Activated naive CD8-positive, alpha-beta T cell treated with anti-CD3 and anti-CD28 coated beads, Interleukin-2, amount 10 ng/mL, durations not matched to agents 7 days and 5 days (primary cell): ENCODE measurements at regions not wholly inside any gene's neighbourhood (a gene's known extent, or its start where the extent isn't known, plus 50 kb on each side); places are given as distances from the start of the nearest gene placed in this dataset.
"Not testable (repeated sequence)": the region's sequence is repeated elsewhere in the genome, so short reads cannot be mapped to it uniquely, and the experiment has no call there.

Experiments used
- ATAC-seq: fragments of 150-1000 bp; cut with Tn5 transposase; one replicate; pipeline ENCODE4 v1.10.0; 2021; ENCODE audit warnings: low read depth, moderate library complexity
- POLR2A ChIA-PET: fragments of 350-600 bp; sonication (Branson Sonifier 250); formaldehyde crosslinking; loops from one replicate; lab custom pipeline; 2021; ENCODE audit warnings: antibody characterized with exemption; lab: Charles Lee
- DNase-seq: peaks from one replicate; pipeline ENCODE4 v3.0.0; 2021
- H3K27ac Mint-ChIP-seq: one replicate; pipeline ENCODE4 v1.8.0; 2022; ENCODE audit warnings: mild to moderate bottlenecking, mixed read lengths
- H3K27me3 Mint-ChIP-seq: one replicate; pipeline ENCODE4 v1.8.0; 2022; ENCODE audit warnings: mild to moderate bottlenecking, moderate library complexity, mixed read lengths
- H3K36me3 Mint-ChIP-seq: one replicate; pipeline ENCODE4 v1.8.0; 2021; ENCODE audit warnings: mild to moderate bottlenecking, mixed read lengths
- H3K4me1 Mint-ChIP-seq: one replicate; pipeline ENCODE4 v1.8.0; 2021; ENCODE audit warnings: mixed read lengths
- H3K4me3 Mint-ChIP-seq: one replicate; pipeline ENCODE4 v1.8.0; 2022; ENCODE audit warnings: mild to moderate bottlenecking, moderate library complexity, mixed read lengths
- H3K9me3 Mint-ChIP-seq: one replicate; pipeline ENCODE4 v1.8.0; 2021; ENCODE audit warnings: mixed read lengths

GRCh38 chr20:12068121-12068520, 150.4 kb downstream of the BTBD3 start:
- Mint-ChIP-seq H3K27ac (no peak overlapping the region), H3K36me3 (no peaks in the 10 kb centered on the region), H3K4me3 (no peak overlapping the region), H3K9me3 (peaks cover 4% of the 10 kb centered on the region), H3K27me3 (no peaks in the 10 kb centered on the region), H3K4me1 (no peaks in the 10 kb centered on the region)
- no peak for ATAC-seq
- DNase-seq = no peak
- POLR2A ChIA-PET = no interaction called here

GRCh38 chr20:12069181-12069580, 151.5 kb downstream of the BTBD3 start:
- no peak for ATAC-seq
- Mint-ChIP-seq H3K4me1 (no peaks in the 10 kb centered on the region), H3K36me3 (no peaks in the 10 kb centered on the region), H3K9me3 (peaks cover 5% of the 10 kb centered on the region), H3K27ac (no peak overlapping the region), H3K4me3 (no peak overlapping the region), H3K27me3 (no peaks in the 10 kb centered on the region)
- no peak for DNase-seq
- POLR2A ChIA-PET = no interaction called here

GRCh38 chr20:12072221-12072953, 154.7 kb downstream of the BTBD3 start:
- H3K36me3 Mint-ChIP-seq = no peaks in the 10 kb centered on the region
- ATAC-seq = no peak
- no peak overlapping the region for H3K4me3 Mint-ChIP-seq
- no peak for DNase-seq
- H3K9me3 Mint-ChIP-seq = peaks cover 2% of the 10 kb centered on the region
- POLR2A ChIA-PET = no interaction called here
- H3K27me3 Mint-ChIP-seq = no peaks in the 10 kb centered on the region
- H3K27ac Mint-ChIP-seq = no peak overlapping the region
- no peaks in the 10 kb centered on the region for H3K4me1 Mint-ChIP-seq

- Mint-ChIP-seq H3K36me3 (no peaks in the 10 kb centered on the region), H3K4me1 (no peaks in the 10 kb centered on the region), H3K27me3 (no peaks in the 10 kb centered on the region), H3K4me3 (no peak overlapping the region), H3K9me3 (peaks cover 2% of the 10 kb centered on the region), H3K27ac (no peak overlapping the region)
- POLR2A ChIA-PET = no interaction called here
- DNase-seq (no peak), ATAC-seq (no peak)
These were observed 155.2 kb downstream of the BTBD3 start for GRCh38 chr20:12072954-12073264.

- Mint-ChIP-seq H3K27ac (no peak overlapping the region), H3K4me1 (no peaks in the 10 kb centered on the region), H3K36me3 (no peaks in the 10 kb centered on the region), H3K9me3 (peaks cover 2% of the 10 kb centered on the region), H3K27me3 (no peaks in the 10 kb centered on the region), H3K4me3 (no peak overlapping the region)
- POLR2A ChIA-PET = no interaction called here
- ATAC-seq (no peak), DNase-seq (no peak)
These were observed 156.5 kb downstream of the BTBD3 start for GRCh38 chr20:12074111-12074655.

- H3K4me3 Mint-ChIP-seq = no peak overlapping the region
- ATAC-seq = no peak
- H3K36me3 Mint-ChIP-seq = no peaks in the 10 kb centered on the region
- H3K9me3 Mint-ChIP-seq = peaks cover 2% of the 10 kb centered on the region
- no peaks in the 10 kb centered on the region for H3K4me1 Mint-ChIP-seq
- no peak for DNase-seq
- H3K27ac Mint-ChIP-seq = no peak overlapping the region
- H3K27me3 Mint-ChIP-seq = no peaks in the 10 kb centered on the region
- POLR2A ChIA-PET = no interaction called here
These were observed 158.5 kb downstream of the BTBD3 start for GRCh38 chr20:12076200-12076599.

GRCh38 chr20:12077875-12078274, 160.2 kb downstream of the BTBD3 start:
- POLR2A ChIA-PET = no interaction called here
- no peak for DNase-seq
- Mint-ChIP-seq H3K27ac (no peak overlapping the region), H3K4me3 (no peak overlapping the region), H3K4me1 (no peaks in the 10 kb centered on the region), H3K36me3 (no peaks in the 10 kb centered on the region), H3K9me3 (peaks cover 2% of the 10 kb centered on the region), H3K27me3 (no peaks in the 10 kb centered on the region)
- ATAC-seq = no peak

DNA sequence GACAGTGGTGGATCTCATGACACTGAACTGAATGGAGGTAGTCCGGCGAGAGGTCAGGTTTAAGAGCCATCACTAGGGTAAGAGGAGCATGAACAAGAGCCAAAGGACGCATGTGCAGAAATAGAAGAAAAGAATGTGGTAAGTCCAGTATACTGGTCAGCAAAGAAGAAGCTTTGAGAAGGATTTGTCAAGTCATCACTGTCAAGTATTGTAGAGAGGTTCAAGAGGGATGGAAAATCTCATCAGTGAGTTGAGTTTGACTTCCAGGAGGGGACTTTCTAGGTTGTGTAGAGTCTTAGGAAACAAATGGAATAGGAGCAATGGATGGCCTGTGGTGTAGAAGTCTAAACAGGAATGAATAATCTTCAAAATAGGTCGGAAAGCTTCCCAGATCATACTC, 161.8 kb downstream of the BTBD3 start:
- DNase-seq (no peak), ATAC-seq (no peak)
- Mint-ChIP-seq H3K4me1 (no peaks in the 10 kb centered on the region), H3K4me3 (no peak overlapping the region), H3K27ac (no peak overlapping the region), H3K27me3 (no peaks in the 10 kb centered on the region), H3K9me3 (no peaks in the 10 kb centered on the region), H3K36me3 (no peaks in the 10 kb centered on the region)
- POLR2A ChIA-PET = no interaction called here

DNA sequence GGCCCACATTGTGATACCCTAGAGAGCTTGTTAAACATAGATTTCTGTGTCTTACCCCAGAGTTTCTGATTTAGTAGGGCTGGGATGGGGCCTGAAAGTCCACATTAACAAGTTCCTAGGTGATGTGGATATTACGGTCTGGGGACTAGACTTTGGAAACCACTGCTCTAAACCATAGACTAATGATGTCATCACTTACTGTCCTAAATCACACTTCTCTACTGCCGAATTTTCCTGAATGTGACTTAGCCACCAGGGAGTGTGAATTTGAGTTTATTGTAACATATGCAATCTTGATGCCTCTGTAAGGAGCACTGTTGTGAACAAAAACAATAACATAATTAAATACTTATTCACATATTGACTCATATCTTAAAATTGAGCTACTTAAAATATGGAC, 165.6 kb downstream of the BTBD3 start:
- no peak for ATAC-seq
- no peaks in the 10 kb centered on the region for H3K9me3 Mint-ChIP-seq
- no peaks in the 10 kb centered on the region for H3K4me1 Mint-ChIP-seq

GRCh38 chr20:12084482-12084881, 166.8 kb downstream of the BTBD3 start:
- no peak overlapping the region for H3K27ac Mint-ChIP-seq
- ATAC-seq (no peak), DNase-seq (no peak)
- H3K4me3 Mint-ChIP-seq = no peak overlapping the region
- no peaks in the 10 kb centered on the region for H3K4me1 Mint-ChIP-seq
- H3K9me3 Mint-ChIP-seq = peaks cover 2% of the 10 kb centered on the region
- no peaks in the 10 kb centered on the region for H3K27me3 Mint-ChIP-seq
- POLR2A ChIA-PET = no interaction called here
- no peaks in the 10 kb centered on the region for H3K36me3 Mint-ChIP-seq

More for the DNA sequence above, 165.6 kb downstream of the BTBD3 start:
- Mint-ChIP-seq H3K27ac (no peak overlapping the region), H3K36me3 (no peaks in the 10 kb centered on the region), H3K4me3 (no peak overlapping the region), H3K27me3 (no peaks in the 10 kb centered on the region)
- no peak for DNase-seq
- POLR2A ChIA-PET = no interaction called here

GRCh38 chr20:12086359-12086758, 168.7 kb downstream of the BTBD3 start:
- no peaks in the 10 kb centered on the region for H3K4me1 Mint-ChIP-seq
- no peaks in the 10 kb centered on the region for H3K36me3 Mint-ChIP-seq
- ATAC-seq (no peak), DNase-seq (no peak)
- no peak overlapping the region for H3K4me3 Mint-ChIP-seq
- H3K9me3 Mint-ChIP-seq = peaks cover 2% of the 10 kb centered on the region
- POLR2A ChIA-PET = no interaction called here
- no peak overlapping the region for H3K27ac Mint-ChIP-seq
- no peaks in the 10 kb centered on the region for H3K27me3 Mint-ChIP-seq

GRCh38 chr20:12090920-12091319, 173.2 kb downstream of the BTBD3 start:
- H3K9me3 Mint-ChIP-seq = peaks cover 2% of the 10 kb centered on the region
- H3K4me1 Mint-ChIP-seq = no peaks in the 10 kb centered on the region
- H3K27me3 Mint-ChIP-seq = no peaks in the 10 kb centered on the region

GRCh38 chr20:12093057-12093796, 175.5 kb downstream of the BTBD3 start:
- no peak for DNase-seq
- Mint-ChIP-seq H3K9me3 (peaks cover 4% of the 10 kb centered on the region), H3K27me3 (no peaks in the 10 kb centered on the region), H3K4me1 (no peaks in the 10 kb centered on the region), H3K27ac (no peak overlapping the region), H3K4me3 (no peak overlapping the region), H3K36me3 (no peaks in the 10 kb centered on the region)
- no peak for ATAC-seq
- POLR2A ChIA-PET = no interaction called here

More at GRCh38 chr20:12090920-12091319, 173.2 kb downstream of the BTBD3 start:
- no peak for ATAC-seq
- H3K36me3 Mint-ChIP-seq = no peaks in the 10 kb centered on the region
- H3K4me3 Mint-ChIP-seq = no peak overlapping the region
- H3K27ac Mint-ChIP-seq = no peak overlapping the region
- DNase-seq = no peak
- POLR2A ChIA-PET = no interaction called here

GRCh38 chr20:12093797-12094190, 176.1 kb downstream of the BTBD3 start:
- DNase-seq, H3K36me3 Mint-ChIP-seq, POLR2A ChIA-PET, H3K4me1 Mint-ChIP-seq, H3K27me3 Mint-ChIP-seq, H3K27ac Mint-ChIP-seq, H3K9me3 Mint-ChIP-seq, ATAC-seq, H3K4me3 Mint-ChIP-seq: not testable (repeated sequence)
